PC-9 (cell line): ENCODE measurements at regions not wholly inside any gene's neighbourhood (a gene's known extent, or its start where the extent isn't known, plus 50 kb on each side); places are given as distances from the start of the nearest gene placed in this dataset.

Experiments used
- CTCF ChIP-seq: fragments of 200-600 bp; sonication (generic); conservative IDR thresholded peaks from 2 replicates; pipeline ENCODE4 v1.6.1; 2017; ENCODE audit warnings: mixed run types, antibody characterized with exemption, mild to moderate bottlenecking, moderate library complexity
- EZH2 ChIP-seq: fragments of 200-600 bp; sonication (generic); IDR thresholded peaks from 2 replicates; pipeline ENCODE4 v1.8.0; 2017; ENCODE audit warnings: antibody characterized with exemption, low read depth

GRCh38 chr3:10723991-10724390 is 92.0 kb upstream of the SLC6A11 start:
- TF ChIP-seq CTCF (no peak), EZH2 (no peak)
